ENCODE measurements at regions not wholly inside any gene's neighbourhood (a gene's known extent, or its start where the extent isn't known, plus 50 kb on each side); places are given as distances from the start of the nearest gene placed in this dataset.

GRCh38 chr1:57910305-57910704 is 486.4 kb upstream of the DAB1 start:
- TF ChIP-seq EZH2 (IDR thresholded peaks at IDR 0.05; ENCODE audit: low read depth) (no peak), CTCF (conservative IDR thresholded peaks at IDR 0.05) (no peak)

Measured in PC-9 (cell line).